ENCODE measurements at regions not wholly inside any gene's neighbourhood (a gene's known extent, or its start where the extent isn't known, plus 50 kb on each side); places are given as distances from the start of the nearest gene placed in this dataset.
"Not testable (repeated sequence)": the region's sequence is repeated elsewhere in the genome, so short reads cannot be mapped to it uniquely, and the experiment has no call there.

DNA sequence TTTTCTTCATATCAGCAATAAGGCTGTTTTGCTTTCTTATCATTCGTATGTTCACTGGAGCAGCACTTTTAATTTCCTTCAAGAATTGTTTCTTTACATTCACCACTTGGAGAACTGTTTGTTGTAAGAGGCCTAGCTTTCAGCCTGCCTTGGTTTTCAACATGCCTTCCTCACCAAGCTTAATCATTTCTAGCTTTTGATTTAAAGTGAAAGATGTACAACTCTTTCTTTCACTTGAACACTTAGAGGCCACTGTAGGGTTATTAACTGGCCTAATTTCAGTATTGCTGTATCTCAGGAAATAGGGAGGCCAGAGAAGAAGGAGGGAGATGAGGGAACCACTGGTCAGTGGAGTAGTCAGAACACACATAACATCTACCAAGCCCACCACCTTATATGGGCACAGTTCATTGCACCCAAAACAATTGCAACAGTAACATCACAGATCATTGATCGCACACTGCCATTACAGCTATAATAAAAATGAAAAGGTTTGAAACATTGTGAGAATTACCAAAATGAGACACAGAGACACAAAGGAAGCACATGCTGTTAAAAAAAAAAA lies 181.4 kb upstream of the TUBA3C start:
- DNase-seq = no peak
- Histone ChIP-seq H3K4me3 (ENCODE audit: low read depth in 2 of 2, low read length in 1 of 2) (no peak overlapping the region), H3K9me3 (no peaks in the 10 kb centered on the region), H3K27me3 (ENCODE audit: insufficient read depth) (no peaks in the 10 kb centered on the region; the same call in 1 of the 2 replicates), H3K27ac (ENCODE audit: low read depth in 2 of 2, low read length in 1 of 2) (no peak overlapping the region), H3K4me2 (no peak overlapping the region), H3K36me3 (replicated peaks in 1 of 2; ENCODE audit: control insufficient read depth in 1 of 2, insufficient read depth in 2 of 2, low read length in 1 of 2) (no peaks in the 10 kb centered on the region), H3K79me2 (ENCODE audit: insufficient read depth) (no peaks in the 10 kb centered on the region), H4K20me1 (ENCODE audit: insufficient read depth) (no peaks in the 10 kb centered on the region), H3K4me1 (ENCODE audit: control insufficient read depth in 1 of 2, insufficient read depth in 2 of 2, low read depth in 1 of 2, low read length in 1 of 2) (no peaks in the 10 kb centered on the region), H3K9ac (no peak overlapping the region), H3F3A (replicated peaks; ENCODE audit: insufficient read depth) (no peaks in the 10 kb centered on the region), H2AFZ (ENCODE audit: low read depth) (no peak overlapping the region), H3K9me2 (no peaks in the 10 kb centered on the region)
- TF ChIP-seq GABPA (IDR thresholded peaks at IDR 0.05; ENCODE audit: low read depth) = no peak
- no peak for TF ChIP-seq SIN3A (IDR thresholded peaks at IDR 0.05; ENCODE audit: borderline replicate concordance, low read depth, low read length)
- TF ChIP-seq FOXM1 (IDR thresholded peaks at IDR 0.05; ENCODE audit: low read depth) = no peak
- TF ChIP-seq, protein P1, sequence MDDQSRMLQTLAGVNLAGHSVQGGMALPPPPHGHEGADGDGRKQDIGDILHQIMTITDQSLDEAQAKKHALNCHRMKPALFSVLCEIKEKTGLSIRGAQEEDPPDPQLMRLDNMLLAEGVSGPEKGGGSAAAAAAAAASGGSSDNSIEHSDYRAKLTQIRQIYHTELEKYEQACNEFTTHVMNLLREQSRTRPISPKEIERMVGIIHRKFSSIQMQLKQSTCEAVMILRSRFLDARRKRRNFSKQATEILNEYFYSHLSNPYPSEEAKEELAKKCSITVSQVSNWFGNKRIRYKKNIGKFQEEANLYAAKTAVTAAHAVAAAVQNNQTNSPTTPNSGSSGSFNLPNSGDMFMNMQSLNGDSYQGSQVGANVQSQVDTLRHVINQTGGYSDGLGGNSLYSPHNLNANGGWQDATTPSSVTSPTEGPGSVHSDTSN (IDR thresholded peaks at IDR 0.05) = no peak
- no peak for TF ChIP-seq RCOR1 (IDR thresholded peaks at IDR 0.05; ENCODE audit: low read length)
- TF ChIP-seq CHD2 (IDR thresholded peaks at IDR 0.05; ENCODE audit: low read length, partially characterized antibody) = no peak
- TF ChIP-seq MXI1 (IDR thresholded peaks at IDR 0.05; ENCODE audit: low read depth, low read length) = no peak
- CTCF ChIA-PET = no interaction called here
- WGBS (ENCODE audit: low lambda C conversion rate) = 3% methylated on average over 2 of the region's 2 CpGs
- POLR2A ChIA-PET = no interaction called here

DNA sequence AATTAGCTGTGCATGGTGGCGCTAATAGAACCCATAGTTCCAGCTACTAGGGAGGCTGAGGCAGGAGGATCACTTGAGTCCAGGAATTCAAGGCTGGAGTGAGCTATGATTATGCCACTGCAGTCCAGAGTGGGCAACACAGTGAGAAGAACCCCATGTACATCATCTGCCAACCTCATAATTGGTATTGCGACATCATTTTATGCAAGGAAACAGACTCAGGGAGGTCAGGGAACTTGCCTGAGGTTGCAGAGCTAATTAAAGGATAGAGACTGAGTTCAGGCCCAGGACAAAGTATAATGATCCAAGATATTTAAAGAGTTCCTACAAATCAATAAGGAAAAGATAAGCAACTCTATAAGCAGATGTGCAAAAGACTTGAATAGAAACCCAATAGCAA lies 178.1 kb upstream of the TUBA3C start:
- H3K4me2 ChIP-seq; H3K4me1 ChIP-seq (ENCODE audit: control insufficient read depth in 1 of 2, insufficient read depth in 2 of 2, low read depth in 1 of 2, low read length in 1 of 2); CTCF ChIA-PET; H3K36me3 ChIP-seq (replicated peaks in 1 of 2; ENCODE audit: control insufficient read depth in 1 of 2, insufficient read depth in 2 of 2, low read length in 1 of 2); H3F3A ChIP-seq (replicated peaks; ENCODE audit: insufficient read depth); H3K9me2 ChIP-seq; DNase-seq; POLR2A ChIA-PET; H3K9me3 ChIP-seq; H3K9ac ChIP-seq; H3K27me3 ChIP-seq (ENCODE audit: insufficient read depth); H3K79me2 ChIP-seq (ENCODE audit: insufficient read depth); H4K20me1 ChIP-seq (ENCODE audit: insufficient read depth); H3K4me3 ChIP-seq (ENCODE audit: low read depth in 2 of 2, low read length in 1 of 2); H3K27ac ChIP-seq (ENCODE audit: low read depth in 2 of 2, low read length in 1 of 2); H2AFZ ChIP-seq (ENCODE audit: low read depth): not testable (repeated sequence)
- WGBS (ENCODE audit: low lambda C conversion rate) = 8% methylated on average over 2 of the region's 2 CpGs

DNA sequence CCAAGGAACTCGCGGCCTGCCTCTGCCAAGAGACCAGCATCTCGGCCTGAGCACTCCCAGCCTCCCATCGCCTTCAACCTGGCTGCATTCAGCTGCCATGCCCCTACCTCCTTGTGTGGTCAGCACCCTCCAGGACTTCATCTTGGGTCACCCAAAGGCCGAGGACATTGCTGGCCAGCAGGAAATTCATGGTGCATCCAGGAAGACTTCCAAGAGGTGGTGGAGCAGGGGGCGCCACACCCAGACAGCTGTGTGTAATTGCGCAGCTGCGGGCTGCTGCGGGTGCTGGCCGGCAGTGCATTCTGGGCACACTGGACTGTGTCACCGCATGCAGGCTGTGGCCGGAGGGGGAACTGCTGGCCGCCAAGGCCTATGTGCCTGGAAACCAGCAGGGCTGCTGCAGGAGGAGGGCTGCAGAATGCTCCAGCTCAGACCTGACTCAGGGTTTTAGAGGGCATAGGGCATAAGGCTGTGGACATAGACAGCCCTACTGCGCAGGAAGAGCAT lies 164.3 kb upstream of the TUBA3C start:
- Histone ChIP-seq H3F3A (replicated peaks; ENCODE audit: insufficient read depth) (no peaks in the 10 kb centered on the region), H3K27me3 (ENCODE audit: insufficient read depth) (peaks cover 14% of the 10 kb centered on the region; the same call in 1 of the 2 replicates), H3K9me3 (no peaks in the 10 kb centered on the region), H2AFZ (ENCODE audit: low read depth) (no peak overlapping the region), H3K27ac (ENCODE audit: low read depth in 2 of 2, low read length in 1 of 2) (no peak overlapping the region), H3K79me2 (ENCODE audit: insufficient read depth) (no peaks in the 10 kb centered on the region), H3K36me3 (replicated peaks in 1 of 2; ENCODE audit: control insufficient read depth in 1 of 2, insufficient read depth in 2 of 2, low read length in 1 of 2) (no peaks in the 10 kb centered on the region), H3K4me1 (ENCODE audit: control insufficient read depth in 1 of 2, insufficient read depth in 2 of 2, low read depth in 1 of 2, low read length in 1 of 2) (no peaks in the 10 kb centered on the region), H3K9ac (no peak overlapping the region), H3K4me3 (ENCODE audit: low read depth in 2 of 2, low read length in 1 of 2) (no peak overlapping the region), H3K9me2 (no peaks in the 10 kb centered on the region), H3K4me2 (no peak overlapping the region), H4K20me1 (ENCODE audit: insufficient read depth) (no peaks in the 10 kb centered on the region)
- peak; percentile 11 for DNase-seq
- WGBS (ENCODE audit: low lambda C conversion rate) = 8% methylated on average over 5 of the region's 14 CpGs
- ChIA-PET CTCF (no interaction called here), POLR2A (no interaction called here)
- TF ChIP-seq EP300 (IDR thresholded peaks at IDR 0.05; ENCODE audit: borderline replicate concordance in 1 of 2, low read depth in 1 of 2, low read length in 1 of 2) = no peak
- TF ChIP-seq CHD2 (IDR thresholded peaks at IDR 0.05; ENCODE audit: low read length, partially characterized antibody) = no peak
- TF ChIP-seq, protein P2, sequence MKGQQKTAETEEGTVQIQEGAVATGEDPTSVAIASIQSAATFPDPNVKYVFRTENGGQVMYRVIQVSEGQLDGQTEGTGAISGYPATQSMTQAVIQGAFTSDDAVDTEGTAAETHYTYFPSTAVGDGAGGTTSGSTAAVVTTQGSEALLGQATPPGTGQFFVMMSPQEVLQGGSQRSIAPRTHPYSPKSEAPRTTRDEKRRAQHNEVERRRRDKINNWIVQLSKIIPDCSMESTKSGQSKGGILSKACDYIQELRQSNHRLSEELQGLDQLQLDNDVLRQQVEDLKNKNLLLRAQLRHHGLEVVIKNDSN (IDR thresholded peaks at IDR 0.05; ENCODE audit: borderline replicate concordance, low read depth) = no peak
- TF ChIP-seq, protein P3, sequence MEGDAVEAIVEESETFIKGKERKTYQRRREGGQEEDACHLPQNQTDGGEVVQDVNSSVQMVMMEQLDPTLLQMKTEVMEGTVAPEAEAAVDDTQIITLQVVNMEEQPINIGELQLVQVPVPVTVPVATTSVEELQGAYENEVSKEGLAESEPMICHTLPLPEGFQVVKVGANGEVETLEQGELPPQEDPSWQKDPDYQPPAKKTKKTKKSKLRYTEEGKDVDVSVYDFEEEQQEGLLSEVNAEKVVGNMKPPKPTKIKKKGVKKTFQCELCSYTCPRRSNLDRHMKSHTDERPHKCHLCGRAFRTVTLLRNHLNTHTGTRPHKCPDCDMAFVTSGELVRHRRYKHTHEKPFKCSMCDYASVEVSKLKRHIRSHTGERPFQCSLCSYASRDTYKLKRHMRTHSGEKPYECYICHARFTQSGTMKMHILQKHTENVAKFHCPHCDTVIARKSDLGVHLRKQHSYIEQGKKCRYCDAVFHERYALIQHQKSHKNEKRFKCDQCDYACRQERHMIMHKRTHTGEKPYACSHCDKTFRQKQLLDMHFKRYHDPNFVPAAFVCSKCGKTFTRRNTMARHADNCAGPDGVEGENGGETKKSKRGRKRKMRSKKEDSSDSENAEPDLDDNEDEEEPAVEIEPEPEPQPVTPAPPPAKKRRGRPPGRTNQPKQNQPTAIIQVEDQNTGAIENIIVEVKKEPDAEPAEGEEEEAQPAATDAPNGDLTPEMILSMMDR (IDR thresholded peaks at IDR 0.05) = no peak
- TF ChIP-seq EZH2phosphoT487 (IDR thresholded peaks at IDR 0.05; ENCODE audit: borderline replicate concordance, low read depth) = no peak
- TF ChIP-seq NRF1 (IDR thresholded peaks at IDR 0.05; ENCODE audit: low read depth, low read length) = no peak
- no peak for TF ChIP-seq RXRA (IDR thresholded peaks at IDR 0.05; ENCODE audit: borderline replicate concordance, low read depth)
- TF ChIP-seq FOSL2 (IDR thresholded peaks at IDR 0.05; ENCODE audit: borderline replicate concordance, low read depth) = no peak
- TF ChIP-seq, protein P4, sequence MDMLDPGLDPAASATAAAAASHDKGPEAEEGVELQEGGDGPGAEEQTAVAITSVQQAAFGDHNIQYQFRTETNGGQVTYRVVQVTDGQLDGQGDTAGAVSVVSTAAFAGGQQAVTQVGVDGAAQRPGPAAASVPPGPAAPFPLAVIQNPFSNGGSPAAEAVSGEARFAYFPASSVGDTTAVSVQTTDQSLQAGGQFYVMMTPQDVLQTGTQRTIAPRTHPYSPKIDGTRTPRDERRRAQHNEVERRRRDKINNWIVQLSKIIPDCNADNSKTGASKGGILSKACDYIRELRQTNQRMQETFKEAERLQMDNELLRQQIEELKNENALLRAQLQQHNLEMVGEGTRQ (IDR thresholded peaks at IDR 0.05; ENCODE audit: borderline replicate concordance, low read depth, low read length) = no peak
- TF ChIP-seq, protein P5, sequence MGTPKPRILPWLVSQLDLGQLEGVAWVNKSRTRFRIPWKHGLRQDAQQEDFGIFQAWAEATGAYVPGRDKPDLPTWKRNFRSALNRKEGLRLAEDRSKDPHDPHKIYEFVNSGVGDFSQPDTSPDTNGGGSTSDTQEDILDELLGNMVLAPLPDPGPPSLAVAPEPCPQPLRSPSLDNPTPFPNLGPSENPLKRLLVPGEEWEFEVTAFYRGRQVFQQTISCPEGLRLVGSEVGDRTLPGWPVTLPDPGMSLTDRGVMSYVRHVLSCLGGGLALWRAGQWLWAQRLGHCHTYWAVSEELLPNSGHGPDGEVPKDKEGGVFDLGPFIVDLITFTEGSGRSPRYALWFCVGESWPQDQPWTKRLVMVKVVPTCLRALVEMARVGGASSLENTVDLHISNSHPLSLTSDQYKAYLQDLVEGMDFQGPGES (IDR thresholded peaks at IDR 0.05; ENCODE audit: low read depth, low read length) = no peak
- no peak for TF ChIP-seq FOXM1 (IDR thresholded peaks at IDR 0.05; ENCODE audit: low read depth)

Data from SK-N-SH (cell line).